ENCODE measurements at regions not wholly inside any gene's neighbourhood (a gene's known extent, or its start where the extent isn't known, plus 50 kb on each side); places are given as distances from the start of the nearest gene placed in this dataset.

DNA sequence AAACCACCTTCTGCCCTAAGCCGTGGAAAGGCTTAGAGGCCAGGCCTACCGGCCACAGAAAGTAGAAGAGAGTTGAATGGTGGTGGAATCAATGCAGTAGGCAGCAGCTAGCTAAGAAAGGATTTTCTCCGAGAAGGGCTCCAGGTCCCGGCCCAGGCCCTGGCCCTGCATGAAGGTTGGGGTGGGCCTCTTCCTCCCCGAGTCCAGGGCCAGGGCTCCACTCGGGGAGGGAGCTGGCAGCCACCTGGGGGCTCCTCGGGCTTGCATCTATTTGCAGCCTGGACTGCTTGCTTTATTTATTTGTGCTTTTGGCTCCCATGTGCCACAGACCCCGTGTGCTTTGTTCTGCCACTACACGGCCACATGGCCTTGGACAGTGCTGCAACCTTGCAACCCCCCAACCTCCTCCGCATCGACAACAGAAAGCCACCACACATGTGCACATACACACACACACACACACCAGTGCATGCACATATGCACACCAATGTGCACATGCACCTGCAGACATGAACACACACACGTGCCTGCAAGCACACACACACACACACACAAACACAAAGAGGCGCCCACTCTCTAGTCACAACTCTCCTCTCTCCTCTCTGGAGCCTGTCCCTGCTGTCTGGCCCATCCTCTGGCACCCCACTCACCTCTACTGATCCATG, 96.4 kb upstream of the TNRC6C start:
- intact Hi-C loops (cut with DNase I): no loop called here
- Histone ChIP-seq H3K4me3 (no peak overlapping the region), H3K27me3 (no peaks in the 10 kb centered on the region), H3K9me3 (no peaks in the 10 kb centered on the region), H3K4me1 (peaks cover 0 to 43% (median 21%) of the 10 kb centered on the region in 12 donors), H3K27ac (no peak overlapping the region), H3K36me3 (no peaks in the 10 kb centered on the region)
- ATAC-seq: no peak
- TF ChIP-seq POLR2A (IDR thresholded peaks at IDR 0.05): no peak
- TF ChIP-seq, protein P1, sequence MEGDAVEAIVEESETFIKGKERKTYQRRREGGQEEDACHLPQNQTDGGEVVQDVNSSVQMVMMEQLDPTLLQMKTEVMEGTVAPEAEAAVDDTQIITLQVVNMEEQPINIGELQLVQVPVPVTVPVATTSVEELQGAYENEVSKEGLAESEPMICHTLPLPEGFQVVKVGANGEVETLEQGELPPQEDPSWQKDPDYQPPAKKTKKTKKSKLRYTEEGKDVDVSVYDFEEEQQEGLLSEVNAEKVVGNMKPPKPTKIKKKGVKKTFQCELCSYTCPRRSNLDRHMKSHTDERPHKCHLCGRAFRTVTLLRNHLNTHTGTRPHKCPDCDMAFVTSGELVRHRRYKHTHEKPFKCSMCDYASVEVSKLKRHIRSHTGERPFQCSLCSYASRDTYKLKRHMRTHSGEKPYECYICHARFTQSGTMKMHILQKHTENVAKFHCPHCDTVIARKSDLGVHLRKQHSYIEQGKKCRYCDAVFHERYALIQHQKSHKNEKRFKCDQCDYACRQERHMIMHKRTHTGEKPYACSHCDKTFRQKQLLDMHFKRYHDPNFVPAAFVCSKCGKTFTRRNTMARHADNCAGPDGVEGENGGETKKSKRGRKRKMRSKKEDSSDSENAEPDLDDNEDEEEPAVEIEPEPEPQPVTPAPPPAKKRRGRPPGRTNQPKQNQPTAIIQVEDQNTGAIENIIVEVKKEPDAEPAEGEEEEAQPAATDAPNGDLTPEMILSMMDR (IDR thresholded peaks at IDR 0.05): no peak
- 89 to 94% (median 93%) methylated on average over 11 to 13 of the region's 13 CpGs for WGBS, 4 donors
- DNase-seq: peak in 1 of 5 donors; percentile 17

DNA sequence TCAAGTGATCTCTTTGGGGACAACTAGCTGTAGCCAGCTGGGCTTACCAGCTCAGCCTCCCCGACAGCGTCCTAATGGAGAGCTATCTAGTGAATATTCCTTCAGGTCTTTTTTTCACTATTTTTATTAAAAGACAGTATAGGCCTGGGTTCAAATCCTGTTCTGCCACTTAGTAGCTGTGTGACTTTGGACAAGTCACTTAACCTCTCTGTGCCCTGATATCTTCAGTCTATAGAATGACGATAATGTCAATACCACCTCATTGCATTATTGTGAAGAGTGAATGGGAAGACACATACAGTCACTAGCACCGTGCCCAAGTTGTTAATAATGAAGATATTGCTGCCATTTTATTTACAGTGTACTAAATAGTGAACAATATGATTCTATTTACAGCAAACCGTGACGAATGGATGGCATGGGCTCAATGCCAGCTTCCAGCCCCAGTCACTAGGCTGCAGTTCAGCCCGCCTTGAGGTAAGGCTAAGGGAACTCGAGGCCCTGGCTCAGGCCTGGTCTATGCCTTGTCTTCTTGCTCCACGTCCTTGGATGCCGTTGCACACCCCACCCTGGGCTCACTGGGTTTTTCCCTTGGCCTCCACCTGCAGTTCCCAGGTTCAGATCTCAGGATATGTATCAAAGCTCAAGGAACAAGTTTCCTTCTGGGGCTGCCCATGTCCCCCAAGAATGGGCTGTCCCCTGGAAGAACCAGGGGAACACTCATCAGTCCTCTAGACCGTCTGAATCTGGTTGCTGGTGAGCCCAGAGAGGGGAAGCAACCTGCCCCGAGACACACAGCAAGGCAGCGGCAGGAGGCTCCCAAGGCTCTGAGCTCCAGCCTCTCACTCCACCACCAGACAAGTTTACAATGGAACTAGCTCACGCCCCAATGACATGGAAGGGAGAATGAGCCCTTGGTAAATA, 95.4 kb upstream of the TNRC6C start:
- Histone ChIP-seq H3K27me3 (no peaks in the 10 kb centered on the region), H3K36me3 (no peaks in the 10 kb centered on the region), H3K4me3 (no peak overlapping the region), H3K4me1 (peaks cover 0 to 43% (median 21%) of the 10 kb centered on the region in 12 donors), H3K27ac (peak overlapping the region in 7 of 12 donors; percentile 37 to 74 (median 56)), H3K9me3 (no peaks in the 10 kb centered on the region)
- TF ChIP-seq, protein P1 (IDR thresholded peaks at IDR 0.05): no peak
- TF ChIP-seq POLR2A (IDR thresholded peaks at IDR 0.05): no peak
- no peak for ATAC-seq
- 72 to 80% (median 77%) methylated on average over 12 to 14 of the region's 14 CpGs for WGBS, 4 donors
- intact Hi-C loops (cut with DNase I): no loop called here
- peak in 1 of 5 donors; percentile 55 for DNase-seq

DNA sequence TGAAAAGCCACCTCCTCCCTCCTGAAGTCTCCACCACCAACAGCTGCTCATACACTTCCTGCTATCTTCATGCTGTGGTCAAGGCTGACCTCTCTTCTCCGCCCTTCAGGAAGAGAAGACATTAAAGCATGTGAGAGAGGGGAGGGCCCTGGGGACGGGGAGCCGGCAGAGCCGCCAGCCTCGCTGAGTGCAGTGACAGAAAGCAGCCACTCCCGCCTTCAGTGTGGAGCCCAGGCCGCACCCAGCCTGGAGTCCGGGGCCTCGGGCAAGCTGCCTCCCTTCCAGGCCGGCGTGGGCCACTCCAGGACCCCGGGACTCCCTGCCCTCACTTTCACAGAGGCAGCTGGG, 94.7 kb upstream of the TNRC6C start:
- no peaks in the 10 kb centered on the region for H3K27me3 ChIP-seq
- H3K4me1 ChIP-seq: peaks cover 0 to 43% (median 21%) of the 10 kb centered on the region in 12 donors
- peak overlapping the region in 7 of 12 donors; percentile 9 to 39 (median 20) for H3K4me3 ChIP-seq
- no peaks in the 10 kb centered on the region for H3K36me3 ChIP-seq
- DNase-seq: peak; percentile 64 to 78 (median 70)
- intact Hi-C loops (cut with DNase I): loop anchor here in 1 of 10 donors (2.0 kb wide), 1 partner anchor 33 kb away; no protein-coding TSS in a partner anchor
- H3K9me3 ChIP-seq: no peaks in the 10 kb centered on the region
- peak overlapping the region in 9 of 12 donors; percentile 37 to 85 (median 56) for H3K27ac ChIP-seq
- 35 to 51% (median 45%) methylated on average over 12 of the region's 12 CpGs for WGBS, 4 donors
- no peak for TF ChIP-seq POLR2A (IDR thresholded peaks at IDR 0.05)
- TF ChIP-seq, protein P1 (IDR thresholded peaks at IDR 0.05): no peak
- ATAC-seq: peak; percentile 38 to 79 (median 68)
